ENCODE measurements at regions not wholly inside any gene's neighbourhood (a gene's known extent, or its start where the extent isn't known, plus 50 kb on each side); places are given as distances from the start of the nearest gene placed in this dataset.
"Not testable (repeated sequence)": the region's sequence is repeated elsewhere in the genome, so short reads cannot be mapped to it uniquely, and the experiment has no call there.

- in situ Hi-C loops (cut with MboI; ENCODE audit: low pct_unique_long_range_greater_than_20kb, low sequenced_read_pairs, unreplicated experiment) = no loop called here
- no peak for TF ChIP-seq CTCF (IDR thresholded peaks at IDR 0.05; ENCODE audit: extremely low read depth, insufficient read depth, missing control alignments)
- no peak for DNase-seq (ENCODE audit: low spot score)
Measured at GRCh38 chr6:56814802-56815201, 140.1 kb upstream of the BEND6 start.

- DNase-seq (ENCODE audit: low spot score) = no peak
- in situ Hi-C loops (cut with MboI; ENCODE audit: low pct_unique_long_range_greater_than_20kb, low sequenced_read_pairs, unreplicated experiment) = no loop called here
- no peak for TF ChIP-seq CTCF (IDR thresholded peaks at IDR 0.05; ENCODE audit: extremely low read depth, insufficient read depth, missing control alignments)
Measured at GRCh38 chr6:56814308-56814707, 140.6 kb upstream of the BEND6 start.

GRCh38 chr6:56812851-56813250 is 142.1 kb upstream of the BEND6 start:
- in situ Hi-C loops (cut with MboI; ENCODE audit: low pct_unique_long_range_greater_than_20kb, low sequenced_read_pairs, unreplicated experiment); DNase-seq (ENCODE audit: low spot score): not testable (repeated sequence)

GRCh38 chr6:56808871-56809359 is 146.0 kb upstream of the BEND6 start:
- no peak for TF ChIP-seq CTCF (IDR thresholded peaks at IDR 0.05; ENCODE audit: extremely low read depth, insufficient read depth, missing control alignments)
- no peak for DNase-seq (ENCODE audit: low spot score)
- in situ Hi-C loops (cut with MboI; ENCODE audit: low pct_unique_long_range_greater_than_20kb, low sequenced_read_pairs, unreplicated experiment) = no loop called here

GRCh38 chr6:56807989-56808337 is 146.9 kb upstream of the BEND6 start:
- in situ Hi-C loops (cut with MboI; ENCODE audit: low pct_unique_long_range_greater_than_20kb, low sequenced_read_pairs, unreplicated experiment) = no loop called here
- TF ChIP-seq CTCF (IDR thresholded peaks at IDR 0.05; ENCODE audit: extremely low read depth, insufficient read depth, missing control alignments) = no peak
- no peak for DNase-seq (ENCODE audit: low spot score)

- in situ Hi-C loops (cut with MboI; ENCODE audit: low pct_unique_long_range_greater_than_20kb, low sequenced_read_pairs, unreplicated experiment) = no loop called here
- no peak for DNase-seq (ENCODE audit: low spot score)
- TF ChIP-seq CTCF (IDR thresholded peaks at IDR 0.05; ENCODE audit: extremely low read depth, insufficient read depth, missing control alignments) = no peak
Measured at GRCh38 chr6:56807326-56807988, 147.4 kb upstream of the BEND6 start.

- DNase-seq (ENCODE audit: low spot score) = no peak
- in situ Hi-C loops (cut with MboI; ENCODE audit: low pct_unique_long_range_greater_than_20kb, low sequenced_read_pairs, unreplicated experiment) = no loop called here
- no peak for TF ChIP-seq CTCF (IDR thresholded peaks at IDR 0.05; ENCODE audit: extremely low read depth, insufficient read depth, missing control alignments)
Measured at GRCh38 chr6:56806368-56806767, 148.5 kb upstream of the BEND6 start.
